K562 (cell line): ENCODE measurements at regions not wholly inside any gene's neighbourhood (a gene's known extent, or its start where the extent isn't known, plus 50 kb on each side); places are given as distances from the start of the nearest gene placed in this dataset.

Experiments used
- ATAC-seq: fragments of 200-7000 bp; cut with Tn5 transposase; 3 replicates; pipeline ENCODE4 v1.9.1; 2020; ENCODE audit warnings: moderate library complexity
- BruUV-seq: library from RNA; stranded (reverse); fragments of 400-500 nt; replicated peaks from 2 replicates; lab custom pipeline; 2021; lab: Mats Ljungman, UMichigan
- CTCF ChIA-PET: fragments of 300-600 bp; formaldehyde crosslinking; extraction: SDS; loops from one replicate; lab custom pipeline; 2021; ENCODE audit warnings: low intra/inter-chr PET ratio; lab: Yijun Ruan, JAX
- POLR2A ChIA-PET: fragments of 300-600, 350-650 bp; sonication (Branson Sonifier 250); formaldehyde crosslinking; extraction: SDS; loops from one replicate; lab custom pipeline; 2021; ENCODE audit warnings: antibody characterized with exemption, inconsistent platforms; lab: Yijun Ruan, JAX
- DNase-seq, 4 experiments: peaks; one replicate each; pipeline versions ENCODE4 v3.0.0 to v3.0.0-alpha.2; 2011 to 2018; ENCODE audit warnings: low spot score in 3 of 4, mixed read lengths in 3 of 4; ENCODE audit errors: extremely low read depth in 1 of 4
- FAIRE-seq: peaks from 2 replicates; lab custom pipeline; 2011; peaks lifted over from hg19 to GRCh38; lab: Jason Lieb, UNC
- H2AFZ ChIP-seq: 2 replicates; pipeline ENCODE4 v1.6.0; 2011; ENCODE audit warnings: low read depth, low read length, control low read depth, inconsistent platforms
- H3K27ac ChIP-seq: fragments of 200-600 bp; 3 replicates; pipeline ENCODE4 v1.8.0; 2011; ENCODE audit warnings: low read depth, mild to moderate bottlenecking, control low read depth, inconsistent platforms, low read length, moderate library complexity, mixed read lengths; ENCODE audit errors: extremely low read depth
- H3K27me3 ChIP-seq, 2 experiments: fragments of 300-600 bp in 1 of 2; 2 replicates in 1 of 2; 3 replicates in 1 of 2; pipeline versions ENCODE4 v1.6.0 to v1.8.0; 2011; ENCODE audit warnings: inconsistent platforms in 2 of 2, low read length in 2 of 2, mild to moderate bottlenecking in 1 of 2, mixed read lengths in 1 of 2, moderate library complexity in 1 of 2; ENCODE audit not compliant: control insufficient read depth in 2 of 2, insufficient read depth in 2 of 2
- H3K36me3 ChIP-seq: fragments of 300-600 bp; 3 replicates; pipeline ENCODE4 v1.8.0; 2011; ENCODE audit warnings: mild to moderate bottlenecking, low read length, inconsistent platforms; ENCODE audit not compliant: control insufficient read depth, insufficient read depth
- H3K4me1 ChIP-seq, 2 experiments: fragments of 200-600 bp in 1 of 2; replicated peaks in 1 of 2; 2 replicates in 1 of 2; 3 replicates in 1 of 2; pipeline versions ENCODE4 v1.5.1 to v1.8.0; 2011; ENCODE audit warnings: inconsistent platforms in 2 of 2, low read length in 2 of 2, mild to moderate bottlenecking in 1 of 2, mixed read lengths in 1 of 2, moderate library complexity in 1 of 2; ENCODE audit not compliant: control insufficient read depth in 2 of 2, insufficient read depth in 2 of 2
- H3K4me2 ChIP-seq: 2 replicates; pipeline ENCODE4 v1.6.1; 2011; ENCODE audit warnings: low read length, control low read depth, inconsistent platforms, mixed read lengths; ENCODE audit not compliant: insufficient read depth
- H3K4me3 ChIP-seq: fragments of 200-600 bp; sonication (generic), shearing (Covaris generic); 2 replicates; pipeline ENCODE4 v1.5.1; 2016; ENCODE audit warnings: control low read depth, inconsistent platforms
- H3K79me2 ChIP-seq: fragments of 200-600 bp; 3 replicates; pipeline ENCODE4 v1.8.0; 2011; ENCODE audit warnings: low read length, inconsistent platforms; ENCODE audit not compliant: control insufficient read depth, insufficient read depth
- H3K9ac ChIP-seq, 2 experiments: 2 replicates each; pipeline versions ENCODE4 v1.6.0 to v1.6.1; 2011; ENCODE audit warnings: low read depth in 2 of 2, low read length in 2 of 2, control low read depth in 1 of 2, inconsistent platforms in 1 of 2, mild to moderate bottlenecking in 1 of 2, mixed read lengths in 1 of 2; ENCODE audit not compliant: insufficient read depth in 1 of 2
- H3K9me1 ChIP-seq: one replicate; pipeline ENCODE4 v1.6.0; 2011; ENCODE audit warnings: inconsistent platforms, mild to moderate bottlenecking, low read length, moderate library complexity; ENCODE audit not compliant: control insufficient read depth, insufficient read depth
- H3K9me3 ChIP-seq: replicated peaks from 2 replicates; pipeline ENCODE4 v1.5.1; 2011; ENCODE audit warnings: low read depth, low read length, inconsistent platforms; ENCODE audit not compliant: control insufficient read depth, insufficient read depth
- H4K20me1 ChIP-seq: replicated peaks from 2 replicates; pipeline ENCODE4 v1.6.1; 2011; ENCODE audit warnings: low read length, inconsistent platforms, mixed read lengths; ENCODE audit not compliant: control insufficient read depth, insufficient read depth
- C11orf30 ChIP-seq: fragments of 450-650 bp; IDR thresholded peaks from 2 replicates; pipeline ENCODE4 v1.6.1; 2016; ENCODE audit warnings: low read depth, mild to moderate bottlenecking
- CBX8 ChIP-seq: fragments of 200-600 bp; sonication (generic); IDR thresholded peaks from 2 replicates; pipeline ENCODE4 v1.6.1; 2012; ENCODE audit warnings: borderline replicate concordance, mixed run types, low read depth, mild to moderate bottlenecking, moderate library complexity, mixed read lengths, low read length, control low read depth, inconsistent platforms; ENCODE audit not compliant: poor library complexity, severe bottlenecking; ENCODE audit errors: extremely low read depth
- CREBBP ChIP-seq: IDR thresholded peaks from one replicate; pipeline ENCODE4 v1.6.1; 2012; ENCODE audit warnings: low read depth, mild to moderate bottlenecking, control low read depth, inconsistent platforms, low read length
- CREM ChIP-seq: IDR thresholded peaks from 2 replicates; pipeline ENCODE4 v1.6.1; 2014; ENCODE audit warnings: antibody characterized with exemption, low read depth
- GATAD2B ChIP-seq: fragments of 450-650 bp; IDR thresholded peaks from 2 replicates; pipeline ENCODE4 v1.6.1; 2017; ENCODE audit warnings: mild to moderate bottlenecking, borderline replicate concordance
- MYBL2 ChIP-seq, 2 experiments: fragments of 450-650 bp in 1 of 2; sonication (generic) in 1 of 2; formaldehyde crosslinking in 1 of 2; IDR thresholded peaks; 2 replicates each; pipeline versions ENCODE4 v1.6.1 to v1.8.1; 2017 to 2022; ENCODE audit warnings: borderline replicate concordance in 1 of 2, inconsistent platforms in 1 of 2, low read depth in 1 of 2, mild to moderate bottlenecking in 1 of 2, missing genetic modification reagents in 1 of 2, moderate library complexity in 1 of 2
- NFRKB ChIP-seq: fragments of 450-650 bp; IDR thresholded peaks from 2 replicates; pipeline ENCODE4 v1.6.1; 2016; ENCODE audit warnings: low read depth
- PHF20 ChIP-seq: fragments of 450-650 bp; IDR thresholded peaks from 2 replicates; pipeline ENCODE4 v1.6.1; 2018; ENCODE audit not compliant: partially characterized antibody
- RCOR1 ChIP-seq, 2 experiments: IDR thresholded peaks; 2 replicates each; pipeline ENCODE4 v1.6.1; 2012; ENCODE audit warnings: low read depth in 2 of 2, low read length in 2 of 2, borderline replicate concordance in 1 of 2, improper control_type of control experiment in 1 of 2
- RFX7 ChIP-seq: fragments of 250-450 bp; sonication (Bioruptor Pico); IDR thresholded peaks from 2 replicates; pipeline ENCODE4 v1.5.1; 2021; ENCODE audit warnings: mild to moderate bottlenecking
- SMARCA4 ChIP-seq: fragments of 450-650 bp; IDR thresholded peaks from 2 replicates; pipeline ENCODE4 v1.6.1; 2016
- SMARCA5 ChIP-seq: fragments of 450-650 bp; IDR thresholded peaks from 2 replicates; pipeline ENCODE4 v1.6.1; 2016
- ZBTB8A ChIP-seq: fragments of 450-650 bp; IDR thresholded peaks from 2 replicates; pipeline ENCODE4 v1.6.1; 2018; ENCODE audit warnings: mild to moderate bottlenecking, moderate library complexity; ENCODE audit not compliant: partially characterized antibody
- ZC3H11A ChIP-seq: IDR thresholded peaks from 2 replicates; pipeline ENCODE4 v1.6.1; 2012; ENCODE audit warnings: low read depth, low read length, improper control_type of control experiment
- ZFP36 ChIP-seq: fragments of 150-350 bp; IDR thresholded peaks from 2 replicates; pipeline ENCODE4 v1.6.1; 2018; ENCODE audit warnings: low read length, low read depth; ENCODE audit not compliant: partially characterized antibody
- WGBS: fragments of 100-300 bp; shearing (Covaris generic); methylation state at CpG from one replicate; pipeline ENCODE4 v1.1.6; 2016; ENCODE audit warnings: low coverage, mixed read lengths; ENCODE audit not compliant: insufficient coverage; ENCODE audit errors: missing lambda C conversion rate; 5-methylcytosine and 5-hydroxymethylcytosine counted together
- in situ Hi-C: fragments of 300-500 bp; cut with MboI; formaldehyde crosslinking; loops from 4 replicates; pipeline ENCODE4 v1.15.0; 2018; ENCODE audit warnings: inconsistent platforms, mixed read lengths
- intact Hi-C: fragments of 100-400 bp; cut with micrococcal nuclease; formaldehyde crosslinking; loops from 2 replicates; pipeline ENCODE4 v1.14.2; 2022
- TF ChIP-seq, protein P1 (sequence below): fragments of 450-650 bp; formaldehyde crosslinking; IDR thresholded peaks from 2 replicates; pipeline ENCODE4 v1.4.0; 2020; ENCODE audit warnings: mild to moderate bottlenecking, moderate library complexity
- TF ChIP-seq, protein P2 (sequence below): sonication (generic); formaldehyde crosslinking; IDR thresholded peaks from 2 replicates; pipeline ENCODE4 v1.9.0; 2022; ENCODE audit warnings: mild to moderate bottlenecking, missing genetic modification reagents

DNA sequence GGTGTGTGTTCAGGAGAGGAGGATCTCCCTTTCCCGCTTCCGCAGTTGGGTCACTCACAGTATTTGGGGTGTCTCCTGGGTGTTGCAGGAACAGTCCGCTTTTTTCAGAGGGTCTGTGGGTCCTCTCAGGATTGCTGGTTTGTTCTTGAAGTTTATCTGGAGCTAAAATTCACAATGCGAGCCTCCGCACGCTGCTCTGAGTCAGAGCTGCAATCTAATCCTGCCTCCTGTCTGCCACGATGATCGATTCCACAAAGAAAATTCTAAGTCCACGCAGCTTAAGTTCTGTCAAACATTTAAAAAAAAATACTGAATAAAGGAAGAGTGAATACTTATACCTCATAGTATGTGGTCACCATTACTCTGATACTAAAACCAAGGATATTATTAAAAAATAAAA lies 76.5 kb downstream of the RAD51AP2 start:
- H3K27ac ChIP-seq, result no peak overlapping the region
- in situ Hi-C loops, result no loop called here
- POLR2A ChIA-PET, result no interaction called here

DNA sequence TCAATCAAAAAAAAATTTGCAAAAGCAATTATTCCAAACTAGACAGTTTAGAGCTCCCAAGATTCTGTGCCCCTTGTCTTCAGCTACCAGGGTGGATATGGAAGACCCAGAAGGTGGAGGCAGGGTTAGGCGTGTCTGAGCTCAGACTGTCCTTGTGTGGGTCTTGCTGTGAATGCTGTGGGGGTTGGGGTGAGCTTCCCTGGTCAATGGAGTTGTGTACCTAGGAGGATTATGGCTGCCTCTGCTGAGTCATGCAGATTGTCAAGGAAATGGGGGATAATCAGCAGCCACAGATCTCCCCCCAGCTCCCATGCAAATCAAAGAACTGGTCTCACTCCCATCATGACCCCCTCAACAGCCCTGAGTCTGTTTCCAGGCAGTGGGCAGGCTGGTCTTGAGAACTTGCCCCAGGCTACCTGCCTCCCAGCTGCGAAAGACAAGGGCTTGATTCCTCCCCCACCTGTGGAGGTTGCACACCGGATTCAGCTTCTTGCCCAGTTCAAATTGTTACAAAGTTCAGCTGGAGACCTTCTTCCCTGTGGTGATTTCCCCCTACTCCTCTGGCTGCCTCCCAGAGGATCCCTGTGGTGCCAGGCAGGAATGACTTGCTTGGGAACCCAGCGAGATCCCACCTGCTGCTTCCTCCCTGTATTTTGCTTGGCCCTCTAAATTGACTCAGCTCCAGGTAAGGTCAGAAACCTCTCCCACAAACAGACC lies 77.0 kb downstream of the RAD51AP2 start:
- WGBS, result 0% methylated on average over 4 of the region's 4 CpGs
- intact Hi-C loops, result no loop called here
- Histone ChIP-seq H3K4me2 (no peak overlapping the region), H4K20me1 (no peaks in the 10 kb centered on the region), H2AFZ (peak overlapping the region; percentile 43; the same call in 1 of the 2 replicates), H3K27ac (no peak overlapping the region), H3K9me3 (no peaks in the 10 kb centered on the region), H3K9ac (no peak overlapping the region), H3K36me3 (no peaks in the 10 kb centered on the region), H3K4me3 (no peak overlapping the region), H3K27me3 (no peaks in the 10 kb centered on the region), H3K79me2 (no peaks in the 10 kb centered on the region), H3K4me1 (no peaks in the 10 kb centered on the region; a peak in 1 of 5 replicates), H3K9me1 (no peaks in the 10 kb centered on the region)
- no TSS peak for BruUV-seq
- in situ Hi-C loops, result no loop called here
- DNase-seq (peak in 2 of 4 experiments; percentile 7 to 9), ATAC-seq (peak; percentile 75), FAIRE-seq (no peak)
- ChIA-PET CTCF (no interaction called here), POLR2A (no interaction called here)
- TF ChIP-seq SMARCA5 (no peak), C11orf30 (peak; percentile 41; the same call in 1 of the 2 replicates), CREBBP (no peak), ZFP36 (peak; percentile 39), CBX8 (no peak), RFX7 (CRISPR knock-in tag) (no peak), NFRKB (no peak), ZC3H11A (no peak), PHF20 (no peak), ZBTB8A (no peak), RCOR1 (IDR thresholded peaks at IDR 0.05; ENCODE audit: borderline replicate concordance in 1 of 2, low read depth in 2 of 2, low read length in 2 of 2) (no peak)
- TF ChIP-seq, protein P1, sequence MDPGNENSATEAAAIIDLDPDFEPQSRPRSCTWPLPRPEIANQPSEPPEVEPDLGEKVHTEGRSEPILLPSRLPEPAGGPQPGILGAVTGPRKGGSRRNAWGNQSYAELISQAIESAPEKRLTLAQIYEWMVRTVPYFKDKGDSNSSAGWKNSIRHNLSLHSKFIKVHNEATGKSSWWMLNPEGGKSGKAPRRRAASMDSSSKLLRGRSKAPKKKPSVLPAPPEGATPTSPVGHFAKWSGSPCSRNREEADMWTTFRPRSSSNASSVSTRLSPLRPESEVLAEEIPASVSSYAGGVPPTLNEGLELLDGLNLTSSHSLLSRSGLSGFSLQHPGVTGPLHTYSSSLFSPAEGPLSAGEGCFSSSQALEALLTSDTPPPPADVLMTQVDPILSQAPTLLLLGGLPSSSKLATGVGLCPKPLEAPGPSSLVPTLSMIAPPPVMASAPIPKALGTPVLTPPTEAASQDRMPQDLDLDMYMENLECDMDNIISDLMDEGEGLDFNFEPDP (CRISPR knock-in tag), result no peak
- TF ChIP-seq, protein P2, sequence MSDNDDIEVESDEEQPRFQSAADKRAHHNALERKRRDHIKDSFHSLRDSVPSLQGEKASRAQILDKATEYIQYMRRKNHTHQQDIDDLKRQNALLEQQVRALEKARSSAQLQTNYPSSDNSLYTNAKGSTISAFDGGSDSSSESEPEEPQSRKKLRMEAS (CRISPR knock-in tag), result no peak

More for the DNA sequence above, 76.5 kb downstream of the RAD51AP2 start:
- FAIRE-seq (no peak), ATAC-seq (no peak), DNase-seq (peak in 1 of 4 experiments; percentile 9)
- H3K4me2 ChIP-seq, result no peak overlapping the region
- no peaks in the 10 kb centered on the region; a peak in 1 of 5 replicates for H3K4me1 ChIP-seq
- H2AFZ ChIP-seq, result peak overlapping the region; percentile 43; the same call in 1 of the 2 replicates
- no peak overlapping the region for H3K4me3 ChIP-seq
- intact Hi-C loops, result no loop called here
- BruUV-seq, result no TSS peak
- WGBS, result 11% methylated on average over 9 of the region's 9 CpGs
- CTCF ChIA-PET, result no interaction called here
- H4K20me1 ChIP-seq, result no peaks in the 10 kb centered on the region
- H3K9me3 ChIP-seq, result no peaks in the 10 kb centered on the region
- no peaks in the 10 kb centered on the region for H3K79me2 ChIP-seq
- TF ChIP-seq MYBL2 (IDR thresholded peaks at IDR 0.05; ENCODE audit: low read depth) (no peak), MYBL2 (CRISPR knock-in tag; IDR thresholded peaks at IDR 0.05; ENCODE audit: borderline replicate concordance) (no peak), GATAD2B (no peak), SMARCA4 (no peak), CREM (no peak)
- H3K27me3 ChIP-seq, result no peaks in the 10 kb centered on the region
- H3K36me3 ChIP-seq, result no peaks in the 10 kb centered on the region
- H3K9ac ChIP-seq, result no peak overlapping the region
- H3K9me1 ChIP-seq, result no peaks in the 10 kb centered on the region
